IMR-90 (cell line): ENCODE measurements at regions not wholly inside any gene's neighbourhood (a gene's known extent, or its start where the extent isn't known, plus 50 kb on each side); places are given as distances from the start of the nearest gene placed in this dataset.

Experiments
- ATAC-seq: fragments of 200-7000 bp; cut with Tn5 transposase; 2 replicates; pipeline ENCODE4 v1.9.1; 2020; ENCODE audit warnings: low read depth, mild to moderate bottlenecking, moderate library complexity
- BruUV-seq: library from RNA; stranded (reverse); fragments of 400-500 nt; replicated peaks from 2 replicates; lab custom pipeline; 2021; lab: Mats Ljungman, UMichigan
- CTCF ChIA-PET: fragments of 300-600 bp; formaldehyde crosslinking; extraction: SDS; loops from one replicate; lab custom pipeline; 2021; ENCODE audit warnings: antibody characterized with exemption; lab: Yijun Ruan, JAX
- POLR2A ChIA-PET: fragments of 300-600 bp; sonication (Branson Sonifier 250); formaldehyde crosslinking; loops from one replicate; lab custom pipeline; 2022; ENCODE audit warnings: antibody characterized with exemption; ENCODE audit not compliant: unreplicated experiment; lab: Charles Lee
- DNase-seq: peaks from one replicate; pipeline ENCODE4 v3.0.0; 2013
- H2AFZ ChIP-seq: replicated peaks from 2 replicates; pipeline ENCODE3; 2013; ENCODE audit warnings: low read length, mild to moderate bottlenecking; ENCODE audit not compliant: poor library complexity
- H2AK5ac ChIP-seq: 2 replicates; pipeline ENCODE4 v1.6.1; 2013; ENCODE audit warnings: low read depth, low read length, inconsistent platforms
- H2AK9ac ChIP-seq: replicated peaks from 2 replicates; pipeline ENCODE3; 2013; ENCODE audit warnings: mild to moderate bottlenecking, low read depth, low read length, moderate library complexity; ENCODE audit not compliant: poor library complexity
- H2BK120ac ChIP-seq: 2 replicates; pipeline ENCODE4 v1.6.1; 2013; ENCODE audit warnings: low read depth, low read length, inconsistent platforms
- H2BK15ac ChIP-seq: 3 replicates; pipeline ENCODE4 v1.6.1; 2013; ENCODE audit warnings: low read depth, low read length, inconsistent platforms
- H2BK20ac ChIP-seq: 2 replicates; pipeline ENCODE4 v1.6.1; 2013; ENCODE audit warnings: low read depth, mild to moderate bottlenecking, inconsistent platforms, low read length, moderate library complexity
- H2BK5ac ChIP-seq: 2 replicates; pipeline ENCODE4 v1.6.1; 2013; ENCODE audit warnings: mild to moderate bottlenecking, low read depth, low read length, inconsistent platforms; ENCODE audit not compliant: poor library complexity, severe bottlenecking
- H3K14ac ChIP-seq: replicated peaks from 2 replicates; pipeline ENCODE4 v1.6.1; 2013; ENCODE audit warnings: low read depth, low read length, inconsistent platforms
- H3K18ac ChIP-seq: 2 replicates; pipeline ENCODE4 v1.6.1; 2013; ENCODE audit warnings: low read depth, low read length, control low read depth
- H3K23ac ChIP-seq: 2 replicates; pipeline ENCODE4 v1.6.1; 2013; ENCODE audit warnings: low read depth, low read length, inconsistent platforms
- H3K27ac ChIP-seq: 2 replicates; pipeline ENCODE4 v1.5.1; 2013; ENCODE audit warnings: mild to moderate bottlenecking, control low read depth, low read length; ENCODE audit not compliant: insufficient read depth
- H3K27me3 ChIP-seq: 2 replicates; pipeline ENCODE4 v1.6.1; 2013; ENCODE audit warnings: low read length; ENCODE audit not compliant: control insufficient read depth, insufficient read depth
- H3K36me3 ChIP-seq: 2 replicates; pipeline ENCODE4 v1.6.1; 2013; ENCODE audit warnings: low read length, mixed read lengths; ENCODE audit not compliant: control insufficient read depth, insufficient read depth
- H3K4ac ChIP-seq: 2 replicates; pipeline ENCODE4 v1.6.1; 2013; ENCODE audit warnings: low read depth, low read length, inconsistent platforms
- H3K4me1 ChIP-seq: 2 replicates; pipeline ENCODE4 v1.6.1; 2013; ENCODE audit warnings: low read length, mixed read lengths; ENCODE audit not compliant: control insufficient read depth, insufficient read depth
- H3K4me2 ChIP-seq: 2 replicates; pipeline ENCODE4 v1.6.1; 2013; ENCODE audit warnings: low read depth, mild to moderate bottlenecking, control low read depth, low read length, moderate library complexity
- H3K4me3 ChIP-seq: 2 replicates; pipeline ENCODE4 v1.5.1; 2013; ENCODE audit warnings: low read depth, mild to moderate bottlenecking, control low read depth, low read length, moderate library complexity; ENCODE audit not compliant: insufficient read depth
- H3K56ac ChIP-seq: 2 replicates; pipeline ENCODE4 v1.6.1; 2013; ENCODE audit warnings: low read length, inconsistent platforms; ENCODE audit not compliant: insufficient read depth; ENCODE audit errors: extremely low read depth
- H3K79me1 ChIP-seq, 2 experiments: 2 replicates each; pipeline ENCODE4 v1.6.1; 2013; ENCODE audit warnings: low read length in 2 of 2, inconsistent platforms in 1 of 2, low read depth in 1 of 2
- H3K9ac ChIP-seq: 2 replicates; pipeline ENCODE4 v1.6.1; 2013; ENCODE audit warnings: low read depth, low read length, control low read depth
- H3K9me1 ChIP-seq: 2 replicates; pipeline ENCODE4 v1.6.1; 2013; ENCODE audit warnings: low read length, inconsistent platforms; ENCODE audit not compliant: insufficient read depth
- H3K9me3 ChIP-seq: 2 replicates; pipeline ENCODE4 v1.6.1; 2013; ENCODE audit warnings: low read length; ENCODE audit not compliant: control insufficient read depth, insufficient read depth
- H4K20me1 ChIP-seq: 2 replicates; pipeline ENCODE4 v1.6.1; 2013; ENCODE audit warnings: low read length, inconsistent platforms; ENCODE audit not compliant: insufficient read depth
- H4K5ac ChIP-seq: 2 replicates; pipeline ENCODE4 v1.6.1; 2013; ENCODE audit warnings: mild to moderate bottlenecking, low read depth, low read length, control low read depth
- H4K8ac ChIP-seq, 2 experiments: 2 replicates each; pipeline ENCODE4 v1.6.1; 2013; ENCODE audit warnings: low read depth in 2 of 2, low read length in 2 of 2, control low read depth in 1 of 2, inconsistent platforms in 1 of 2
- H4K91ac ChIP-seq: 2 replicates; pipeline ENCODE4 v1.6.1; 2013; ENCODE audit warnings: low read depth, low read length, inconsistent platforms; ENCODE audit not compliant: insufficient read depth
- BHLHE40 ChIP-seq: fragments of 150-350 bp; IDR thresholded peaks from 2 replicates; pipeline ENCODE4 v1.6.1; 2016; ENCODE audit warnings: mild to moderate bottlenecking, low read depth, low read length
- CEBPB ChIP-seq: IDR thresholded peaks from 2 replicates; pipeline ENCODE4 v1.6.1; 2012; ENCODE audit warnings: low read depth, low read length, improper control_type of control experiment
- CHD1 ChIP-seq: IDR thresholded peaks from 2 replicates; pipeline ENCODE4 v1.6.1; 2012; ENCODE audit warnings: low read depth, low read length, improper control_type of control experiment
- MAZ ChIP-seq: IDR thresholded peaks from 2 replicates; pipeline ENCODE4 v1.6.1; 2012; ENCODE audit warnings: low read depth, mild to moderate bottlenecking, low read length, improper control_type of control experiment, moderate library complexity, borderline replicate concordance
- MXI1 ChIP-seq: IDR thresholded peaks from 2 replicates; pipeline ENCODE4 v1.6.1; 2012; ENCODE audit warnings: low read depth, mild to moderate bottlenecking, low read length, moderate library complexity, borderline replicate concordance
- RCOR1 ChIP-seq: IDR thresholded peaks from 2 replicates; pipeline ENCODE4 v1.6.1; 2012; ENCODE audit warnings: mild to moderate bottlenecking, low read length, improper control_type of control experiment; ENCODE audit not compliant: insufficient replicate concordance
- WGBS, 2 experiments: methylation state at CpG; one replicate each; pipeline versions ENCODE4 v1.1.5 to v1.1.7; 2013; ENCODE audit warnings: missing lambda C conversion rate in 2 of 2; ENCODE audit not compliant: insufficient read length in 1 of 2; ENCODE audit errors: extremely low coverage in 2 of 2; 5-methylcytosine and 5-hydroxymethylcytosine counted together
- dilution Hi-C: fragments of 300-500 bp; cut with HindIII; formaldehyde crosslinking; loops from one replicate; pipeline ENCODE4 v1.14.3; 2018; ENCODE audit warnings: low sequenced_read_pairs; ENCODE audit not compliant: unreplicated experiment
- in situ Hi-C: fragments of 300-500 bp; cut with MboI; formaldehyde crosslinking; loops from 3 replicates; pipeline ENCODE4 v1.14.3; 2019; ENCODE audit warnings: low sequenced_read_pairs, inconsistent platforms, mixed read lengths
- intact Hi-C: fragments of 100-400 bp; cut with micrococcal nuclease; formaldehyde crosslinking; loops from 2 replicates; pipeline ENCODE4 v1.10.0; 2022
- TF ChIP-seq, protein P1 (sequence below): conservative IDR thresholded peaks from 2 replicates; pipeline ENCODE4 v1.5.1; 2012; ENCODE audit warnings: mild to moderate bottlenecking, low read depth, low read length, improper control_type of control experiment
- TF ChIP-seq, protein P2 (sequence below): fragments of 150-350 bp; IDR thresholded peaks from 2 replicates; pipeline ENCODE4 v1.6.1; 2017; ENCODE audit warnings: mild to moderate bottlenecking, antibody characterized with exemption, low read length, low read depth

DNA sequence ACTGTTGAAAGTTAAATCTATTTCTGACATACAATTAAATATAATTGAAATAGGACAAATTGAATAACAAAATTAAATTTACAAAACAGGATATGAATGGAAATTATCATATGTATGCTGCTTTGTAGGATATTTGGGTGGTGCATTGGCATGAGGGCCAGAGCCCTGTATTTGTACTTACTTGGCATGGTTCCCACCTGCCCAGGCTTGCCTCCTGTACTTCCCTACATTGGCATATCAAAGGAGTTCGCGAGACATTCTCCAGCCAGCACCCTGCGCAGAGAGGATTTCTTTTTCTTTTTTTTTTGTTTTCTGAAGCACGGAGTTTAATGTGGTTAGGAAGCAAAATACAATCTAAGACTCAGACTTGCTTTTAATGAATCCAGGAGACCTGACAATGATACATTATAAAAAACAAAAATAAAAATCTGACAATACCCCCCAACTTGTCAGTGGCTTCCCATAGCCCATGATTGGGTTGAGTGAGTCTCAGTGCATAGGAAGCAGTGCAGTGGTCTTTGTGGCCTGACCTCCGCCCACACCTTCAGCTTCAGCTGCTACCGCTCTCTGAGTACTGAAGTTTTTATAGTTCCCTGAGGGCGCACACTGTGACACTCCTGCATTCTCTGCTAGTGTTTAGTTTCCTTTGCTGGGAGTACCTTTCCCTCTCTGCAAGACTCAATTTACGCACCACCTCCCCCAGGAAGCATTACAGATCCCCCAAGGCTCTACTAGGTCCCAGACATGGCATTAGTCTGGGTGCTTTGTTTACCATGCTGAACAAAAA is 440.8 kb downstream of the UTRN start:
- Histone ChIP-seq H2BK15ac (no peak overlapping the region), H2BK120ac (no peak overlapping the region), H2AFZ (no peak overlapping the region), H3K27ac (no peak overlapping the region), H4K91ac (no peak overlapping the region), H3K14ac (no peak overlapping the region), H3K18ac (no peak overlapping the region), H3K9me3 (no peaks in the 10 kb centered on the region), H2BK5ac (no peak overlapping the region), H3K79me1 (no peaks in the 10 kb centered on the region; a peak in 1 of 4 replicates), H3K4me2 (no peak overlapping the region), H3K9me1 (no peaks in the 10 kb centered on the region; the same call in 1 of the 2 replicates), H3K23ac (no peak overlapping the region), H2BK20ac (no peak overlapping the region), H2AK5ac (no peak overlapping the region), H3K4me3 (no peak overlapping the region), H3K56ac (no peak overlapping the region), H3K36me3 (no peaks in the 10 kb centered on the region), H4K5ac (no peak overlapping the region), H2AK9ac (no peak overlapping the region), H3K4ac (no peak overlapping the region), H4K8ac (no peak overlapping the region), H3K9ac (no peak overlapping the region), H3K27me3 (no peaks in the 10 kb centered on the region), H4K20me1 (no peaks in the 10 kb centered on the region), H3K4me1 (no peaks in the 10 kb centered on the region)
- dilution Hi-C loops (no loop called here), in situ Hi-C loops (no loop called here), intact Hi-C loops (no loop called here)
- no peak for TF ChIP-seq CEBPB
- TF ChIP-seq MXI1, result no peak
- TF ChIP-seq, protein P1, sequence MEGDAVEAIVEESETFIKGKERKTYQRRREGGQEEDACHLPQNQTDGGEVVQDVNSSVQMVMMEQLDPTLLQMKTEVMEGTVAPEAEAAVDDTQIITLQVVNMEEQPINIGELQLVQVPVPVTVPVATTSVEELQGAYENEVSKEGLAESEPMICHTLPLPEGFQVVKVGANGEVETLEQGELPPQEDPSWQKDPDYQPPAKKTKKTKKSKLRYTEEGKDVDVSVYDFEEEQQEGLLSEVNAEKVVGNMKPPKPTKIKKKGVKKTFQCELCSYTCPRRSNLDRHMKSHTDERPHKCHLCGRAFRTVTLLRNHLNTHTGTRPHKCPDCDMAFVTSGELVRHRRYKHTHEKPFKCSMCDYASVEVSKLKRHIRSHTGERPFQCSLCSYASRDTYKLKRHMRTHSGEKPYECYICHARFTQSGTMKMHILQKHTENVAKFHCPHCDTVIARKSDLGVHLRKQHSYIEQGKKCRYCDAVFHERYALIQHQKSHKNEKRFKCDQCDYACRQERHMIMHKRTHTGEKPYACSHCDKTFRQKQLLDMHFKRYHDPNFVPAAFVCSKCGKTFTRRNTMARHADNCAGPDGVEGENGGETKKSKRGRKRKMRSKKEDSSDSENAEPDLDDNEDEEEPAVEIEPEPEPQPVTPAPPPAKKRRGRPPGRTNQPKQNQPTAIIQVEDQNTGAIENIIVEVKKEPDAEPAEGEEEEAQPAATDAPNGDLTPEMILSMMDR, result no peak
- TF ChIP-seq, protein P2, sequence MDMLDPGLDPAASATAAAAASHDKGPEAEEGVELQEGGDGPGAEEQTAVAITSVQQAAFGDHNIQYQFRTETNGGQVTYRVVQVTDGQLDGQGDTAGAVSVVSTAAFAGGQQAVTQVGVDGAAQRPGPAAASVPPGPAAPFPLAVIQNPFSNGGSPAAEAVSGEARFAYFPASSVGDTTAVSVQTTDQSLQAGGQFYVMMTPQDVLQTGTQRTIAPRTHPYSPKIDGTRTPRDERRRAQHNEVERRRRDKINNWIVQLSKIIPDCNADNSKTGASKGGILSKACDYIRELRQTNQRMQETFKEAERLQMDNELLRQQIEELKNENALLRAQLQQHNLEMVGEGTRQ, result no peak
- TF ChIP-seq BHLHE40, result no peak
- TF ChIP-seq RCOR1, result no peak
- no peak for TF ChIP-seq MAZ
- TF ChIP-seq CHD1, result no peak
- ATAC-seq (no peak), DNase-seq (no peak)
- no TSS peak for BruUV-seq
- no CpG with 5 or more reads among the region's 8 CpGs for WGBS, 2 experiments
- CTCF ChIA-PET, result no interaction called here
- POLR2A ChIA-PET, result no interaction called here
